Embryonic facial prominence (tissue), 1 donor: ENCODE measurements at regions not wholly inside any gene's neighbourhood (a gene's known extent, or its start where the extent isn't known, plus 50 kb on each side); places are given as distances from the start of the nearest gene placed in this dataset.
"Not testable (repeated sequence)": the region's sequence is repeated elsewhere in the genome, so short reads cannot be mapped to it uniquely, and the experiment has no call there.

Experiments used
- DNase-seq: peaks from one replicate; pipeline ENCODE4 v3.0.0-alpha.2; 2016; ENCODE audit errors: extremely low spot score

DNA sequence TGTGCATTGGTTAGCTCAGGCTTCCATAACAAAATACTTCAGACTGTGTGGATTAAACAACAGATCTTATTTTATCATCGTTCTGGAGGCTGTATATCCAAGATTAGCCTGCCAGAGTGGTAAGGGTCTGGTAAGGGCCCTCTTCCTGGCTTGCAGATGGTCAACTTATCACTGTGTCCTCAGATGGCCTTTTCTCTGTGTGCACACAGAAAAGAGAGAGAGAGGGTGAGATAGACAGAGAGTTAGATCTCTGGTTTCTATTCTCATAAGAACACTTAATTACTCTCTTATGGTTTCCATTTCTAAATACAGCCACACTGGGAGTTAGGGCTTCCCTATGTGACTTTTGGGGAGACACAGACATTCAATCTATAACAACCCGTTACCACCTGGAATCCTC, 1003.5 kb downstream of the TSN start:
- no peak for DNase-seq

DNA sequence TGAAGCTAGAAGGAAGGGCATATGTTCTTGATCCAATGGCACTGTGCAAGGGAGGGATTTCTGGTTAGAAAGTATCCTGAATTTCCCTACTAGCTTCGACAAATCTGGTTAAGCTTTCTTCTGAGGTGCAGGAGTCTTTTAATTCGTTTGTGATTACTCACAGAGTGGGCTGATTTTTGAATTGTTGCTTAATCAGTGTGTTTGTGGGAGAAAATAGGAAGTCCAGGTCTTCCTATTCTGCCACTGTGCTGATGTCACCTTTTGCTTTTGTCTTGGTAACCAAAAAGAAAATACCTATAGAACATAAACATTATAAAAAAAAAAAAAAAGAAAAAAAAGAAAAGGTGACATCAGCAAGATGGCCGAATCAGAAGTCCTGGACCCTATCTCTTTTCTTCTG, 1008.6 kb downstream of the TSN start:
- DNase-seq, result no peak

DNA sequence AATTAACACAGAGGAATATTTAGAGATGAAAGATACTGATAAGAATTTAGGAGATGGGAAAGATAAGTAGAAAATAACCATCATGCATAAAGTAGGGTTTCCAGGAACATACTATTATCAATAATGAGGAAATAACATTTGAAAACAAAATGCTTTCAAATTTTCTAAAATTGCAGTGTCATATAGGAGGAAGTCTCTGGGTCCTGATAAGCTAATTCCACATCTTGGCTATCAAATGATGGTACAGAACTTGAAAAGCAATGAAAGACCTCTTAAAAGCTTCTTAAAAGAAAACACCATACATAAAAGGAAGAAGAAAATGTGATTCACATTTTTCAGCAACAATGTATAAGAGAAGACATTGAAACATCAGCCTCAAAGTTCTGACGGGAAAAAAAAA, 1024.8 kb downstream of the TSN start:
- DNase-seq, result no peak

DNA sequence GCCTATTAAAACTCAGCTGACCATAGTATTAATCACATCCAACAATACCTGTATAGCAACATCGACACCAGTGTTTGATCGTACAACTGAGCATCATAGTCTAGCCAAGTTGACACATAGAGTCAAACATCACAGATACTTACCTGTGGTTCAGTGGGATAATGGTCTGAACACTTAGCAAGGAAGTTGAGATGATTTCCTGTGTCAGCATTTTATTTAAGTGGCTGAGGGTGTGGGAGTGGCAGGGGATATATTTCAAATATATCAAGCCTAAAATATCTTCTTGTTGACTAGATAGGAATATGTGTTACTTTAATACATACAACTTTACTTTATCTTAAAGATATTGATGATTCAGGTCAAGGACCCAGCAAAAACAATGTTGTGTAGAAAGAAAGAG, 1038.6 kb downstream of the TSN start:
- no peak for DNase-seq

DNA sequence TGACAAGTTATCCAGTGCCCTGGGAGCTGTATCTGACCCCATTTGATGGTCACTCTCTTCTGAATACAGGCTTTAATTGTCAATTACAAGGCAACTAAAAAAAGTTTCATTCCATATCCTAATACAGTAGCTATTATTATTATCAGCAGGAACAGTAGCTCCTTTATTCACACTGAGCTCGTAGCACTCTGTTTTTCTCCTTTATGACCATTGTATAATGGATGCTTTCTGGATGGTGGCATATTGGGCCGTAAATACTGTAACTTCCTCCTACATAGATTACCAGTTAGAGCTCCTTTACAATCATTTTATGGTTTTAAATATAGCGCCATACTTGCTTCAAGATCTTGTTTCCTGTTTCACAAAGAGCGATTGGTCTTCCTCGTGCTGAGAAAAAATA, 1040.3 kb downstream of the TSN start:
- no peak for DNase-seq

DNA sequence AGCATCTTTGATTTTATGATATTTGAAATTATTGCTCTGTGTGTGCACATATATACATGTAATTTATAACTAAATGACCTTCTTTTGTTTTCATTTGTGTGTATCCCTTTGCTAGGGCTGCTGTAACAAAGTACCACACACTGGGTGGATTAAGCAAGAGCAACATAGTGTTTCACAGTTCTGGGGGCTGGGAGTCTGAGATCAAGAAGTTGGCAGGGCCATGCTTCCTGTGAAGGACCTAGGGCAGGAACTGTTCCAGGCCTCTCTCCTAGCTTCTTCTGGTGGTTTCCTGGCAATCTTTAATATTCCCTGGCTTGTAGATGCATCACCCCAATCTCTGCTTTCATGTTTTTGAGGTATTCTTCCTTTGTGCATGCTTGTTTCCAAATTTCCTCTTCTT, 1043.9 kb downstream of the TSN start:
- DNase-seq, result no peak

DNA sequence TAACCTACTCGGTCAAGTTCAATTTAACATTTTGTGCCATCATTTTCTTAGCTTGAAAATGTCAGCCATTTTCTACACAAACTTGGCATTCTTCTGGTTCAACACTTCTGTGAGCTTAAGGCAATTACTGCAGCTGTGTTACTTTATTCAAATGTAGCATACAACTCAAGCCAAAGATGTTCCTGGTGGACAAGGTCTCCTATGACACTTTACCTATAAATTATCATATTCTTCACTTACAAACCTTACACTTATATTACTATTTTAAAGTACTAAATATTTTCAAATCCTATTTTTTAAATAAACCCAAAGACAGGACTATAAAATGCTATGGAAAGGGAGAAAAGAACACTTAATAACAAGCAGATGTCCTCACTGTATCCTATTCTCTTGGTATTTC, 1045.3 kb downstream of the TSN start:
- no peak for DNase-seq

DNA sequence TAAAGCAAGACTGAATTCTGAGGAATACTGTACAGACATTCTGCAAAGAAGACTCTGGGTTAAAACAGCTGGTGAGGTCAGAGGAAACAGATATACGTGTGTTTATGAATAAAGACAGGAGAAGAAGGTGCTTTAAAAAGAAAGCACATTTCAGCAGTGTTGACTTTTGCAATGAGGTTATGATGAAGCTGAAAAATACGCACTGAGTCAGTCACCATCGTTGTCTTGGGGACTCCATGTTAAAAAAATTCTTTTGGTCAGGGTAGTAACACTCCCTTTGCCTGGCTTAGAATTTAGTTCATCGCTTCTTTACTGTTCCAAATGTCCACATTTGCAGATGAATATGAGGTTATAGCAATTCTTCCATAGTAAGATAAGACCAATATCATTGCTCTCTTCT, 1049.0 kb downstream of the TSN start:
- DNase-seq, result no peak

DNA sequence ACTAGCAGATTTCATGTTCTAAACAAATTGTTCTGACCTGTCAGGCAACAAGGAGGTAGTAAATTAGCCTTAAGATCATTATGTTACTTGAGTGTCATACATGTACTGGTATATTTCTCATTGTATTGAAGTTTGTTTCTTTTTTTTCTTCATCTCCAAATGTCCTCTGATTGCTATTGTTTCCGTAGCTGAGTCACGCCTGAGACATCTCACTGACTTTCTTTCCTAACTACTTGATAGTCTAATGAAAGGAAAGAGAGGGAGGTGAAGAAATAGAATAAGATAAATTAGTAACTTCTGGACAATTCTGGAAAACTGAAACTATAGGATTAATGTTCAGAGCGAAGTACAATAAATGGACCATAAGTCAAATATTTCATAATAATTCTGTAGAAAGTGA, 1049.9 kb downstream of the TSN start:
- no peak for DNase-seq

DNA sequence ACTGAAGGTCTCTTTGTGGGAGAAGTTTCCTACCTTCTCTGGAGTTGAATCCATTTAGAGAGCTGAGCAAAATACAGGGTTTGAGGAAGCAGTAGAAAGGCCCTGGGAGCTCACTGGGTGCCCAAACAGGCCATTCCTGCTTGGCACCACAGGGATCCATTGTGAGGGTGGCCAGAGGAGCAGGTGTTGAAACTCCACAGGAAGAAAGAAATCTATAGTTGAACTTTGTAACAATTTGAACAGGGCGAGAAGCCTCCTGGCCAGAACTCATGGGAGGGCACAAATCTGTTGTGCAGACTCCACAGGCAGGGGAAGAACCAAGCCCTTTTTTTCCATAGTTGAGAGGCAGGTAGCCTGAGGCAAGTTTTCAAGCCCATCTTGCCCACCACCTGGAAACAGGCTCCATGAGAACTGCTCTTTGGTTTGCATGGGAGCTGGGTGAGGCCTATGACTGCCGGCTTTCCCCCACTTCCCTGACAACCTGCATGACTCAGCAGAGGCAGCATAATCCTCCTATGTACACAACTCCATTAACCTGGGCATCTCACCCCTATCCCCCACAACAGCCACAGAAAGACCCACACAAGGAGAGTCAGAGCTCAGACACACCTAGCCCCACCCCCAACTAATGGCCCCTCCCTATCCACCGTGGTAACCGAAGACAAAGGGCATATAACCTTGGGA, 1053.0 kb downstream of the TSN start:
- DNase-seq, result no peak

DNA sequence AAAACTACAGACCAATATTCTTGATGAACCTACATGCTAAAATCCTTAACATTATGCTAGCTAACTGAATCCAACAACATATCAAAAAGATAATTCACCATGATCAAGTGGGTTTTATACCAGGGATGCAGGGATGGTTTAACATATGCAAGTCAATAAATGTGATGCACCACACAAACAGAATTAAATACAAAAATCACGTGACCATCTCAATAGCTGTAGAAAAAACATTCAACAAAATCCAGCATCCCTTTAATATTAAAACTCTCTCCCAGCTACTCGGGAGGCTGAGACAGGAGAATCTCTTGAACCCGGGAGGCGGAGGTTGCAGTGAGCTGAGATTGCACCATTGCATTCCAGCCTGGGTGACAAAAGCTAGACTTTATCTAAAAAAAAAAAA, 1056.8 kb downstream of the TSN start:
- not testable (repeated sequence) for DNase-seq

DNA sequence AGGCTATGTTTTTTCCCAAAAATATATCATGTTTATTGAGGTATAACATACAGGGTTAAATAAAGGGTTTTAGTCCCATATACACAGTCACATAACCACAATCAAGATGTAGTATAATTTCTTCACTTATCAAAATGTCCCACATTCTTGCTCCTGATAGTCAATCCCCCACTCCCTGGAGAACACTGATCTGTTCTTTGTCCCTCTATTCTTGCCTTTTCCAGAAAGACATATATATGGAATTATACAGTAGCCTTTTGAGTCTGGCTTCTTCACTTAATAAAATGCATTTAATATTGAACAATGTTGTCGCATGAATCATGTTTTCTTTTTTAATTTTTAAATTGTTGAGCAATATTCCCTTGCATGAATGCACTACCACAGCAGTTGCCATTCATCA, 1059.7 kb downstream of the TSN start:
- no peak for DNase-seq

DNA sequence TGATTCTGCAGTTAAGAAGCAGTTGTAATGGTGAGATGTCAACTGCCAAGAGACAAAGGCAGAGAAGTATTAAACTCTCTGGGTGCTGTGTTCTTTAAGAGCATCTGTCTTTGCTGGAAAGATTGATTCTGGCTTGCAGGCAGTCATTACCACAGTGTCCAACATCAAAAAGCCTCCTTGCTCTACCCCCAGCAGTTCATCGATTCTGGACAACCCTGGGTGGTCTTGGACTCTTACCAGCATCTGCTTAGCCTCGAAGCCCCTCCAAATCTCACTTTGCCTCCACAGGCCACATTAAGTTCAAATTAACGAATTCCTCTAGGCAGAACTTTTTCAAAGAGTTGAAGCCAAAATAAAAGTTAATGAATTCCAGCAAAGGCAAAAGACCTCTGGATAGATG, 1061.4 kb downstream of the TSN start:
- no peak for DNase-seq

DNA sequence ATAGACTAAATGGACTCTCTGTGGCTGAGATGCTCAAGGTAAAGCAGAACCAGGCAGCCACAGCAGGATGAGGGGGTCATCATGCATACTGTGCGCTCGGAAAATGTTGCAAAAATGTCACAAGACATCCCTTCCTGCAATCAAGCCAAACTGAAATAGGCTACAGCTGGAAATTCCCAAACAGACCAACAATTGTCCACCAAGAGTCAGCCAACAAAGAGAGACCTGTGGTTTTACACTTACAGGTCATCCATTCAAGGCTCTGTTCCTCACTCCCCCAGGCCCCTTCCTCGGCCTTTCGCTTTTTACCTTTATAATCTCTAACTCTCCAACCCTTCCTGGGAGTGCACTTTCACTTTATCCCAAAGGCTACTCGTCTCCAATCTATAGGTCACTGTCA, 1066.9 kb downstream of the TSN start:
- no peak for DNase-seq

DNA sequence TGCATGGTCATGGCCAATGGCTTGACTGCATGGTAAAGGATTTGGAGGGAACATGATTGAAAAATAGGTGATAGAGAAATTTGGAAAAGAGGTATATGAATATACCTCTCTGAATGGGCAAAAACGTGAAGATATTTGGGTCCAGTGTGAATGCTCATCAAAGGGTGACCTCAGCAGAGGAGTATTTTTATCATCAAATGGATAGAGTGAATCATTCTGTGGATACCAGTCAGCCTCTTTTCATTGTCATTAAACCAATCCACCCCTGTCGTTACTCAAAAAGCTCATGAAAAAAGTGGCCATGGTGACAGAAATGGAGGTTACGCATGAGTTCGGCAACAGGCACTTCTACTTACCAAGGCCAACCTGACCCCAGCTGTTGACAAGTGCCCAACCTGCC, 1074.7 kb downstream of the TSN start:
- no peak for DNase-seq

DNA sequence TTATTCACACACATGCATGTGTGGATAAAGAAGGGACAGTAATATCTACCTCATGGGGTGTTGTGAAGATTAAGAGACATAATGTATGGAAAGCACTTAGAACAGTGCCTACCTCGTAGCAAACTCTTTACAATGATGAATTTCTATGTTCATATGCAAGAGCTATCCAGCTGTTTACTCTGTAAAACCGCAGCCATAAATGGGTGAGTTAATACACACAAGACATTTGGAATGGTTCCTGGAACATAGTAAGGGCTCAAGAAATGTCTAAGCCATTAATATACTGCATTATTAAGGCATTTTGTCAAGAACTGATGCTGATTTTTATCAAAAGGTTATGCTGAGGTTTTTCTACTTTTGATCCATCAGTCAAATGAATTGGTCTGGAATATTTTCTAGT, 1076.2 kb downstream of the TSN start:
- no peak for DNase-seq

DNA sequence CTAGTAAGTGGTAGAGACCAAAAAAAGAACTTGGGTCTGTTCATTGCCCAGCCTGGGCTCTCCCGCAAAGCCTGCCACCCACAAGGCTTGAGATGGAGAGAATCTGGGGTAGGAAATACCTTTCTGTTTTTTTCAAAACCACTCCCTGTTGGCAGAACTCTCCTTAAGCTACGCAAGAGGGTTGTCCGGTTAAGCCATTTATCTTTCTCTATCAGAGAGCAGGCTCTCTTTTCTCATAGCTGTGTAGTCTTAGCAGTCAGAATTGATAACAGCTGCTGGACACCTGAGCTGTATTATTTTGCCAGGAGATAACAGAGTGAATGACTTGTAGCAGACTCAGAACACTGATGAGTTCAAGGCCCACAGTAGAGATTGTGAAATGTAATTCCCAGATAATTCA, 1088.1 kb downstream of the TSN start:
- no peak for DNase-seq

DNA sequence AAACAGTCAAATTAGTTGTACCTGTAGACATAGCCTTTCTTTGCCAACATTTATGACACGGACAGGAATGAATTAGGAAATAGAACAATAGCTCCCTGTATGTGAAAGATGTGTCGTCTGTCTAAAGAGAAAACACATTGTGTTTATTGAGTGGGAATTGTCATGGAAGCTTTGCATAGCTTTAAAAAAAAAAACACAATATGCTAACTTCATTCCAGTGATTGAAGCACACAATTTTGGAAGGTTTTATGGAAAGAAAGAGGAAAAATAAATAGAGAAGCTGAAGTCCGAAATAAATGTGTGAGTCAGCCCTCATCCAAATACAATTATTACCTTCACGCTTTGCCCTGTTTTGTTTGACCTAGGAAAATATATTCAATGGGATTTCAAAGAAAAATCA, 1095.7 kb downstream of the TSN start:
- no peak for DNase-seq

DNA sequence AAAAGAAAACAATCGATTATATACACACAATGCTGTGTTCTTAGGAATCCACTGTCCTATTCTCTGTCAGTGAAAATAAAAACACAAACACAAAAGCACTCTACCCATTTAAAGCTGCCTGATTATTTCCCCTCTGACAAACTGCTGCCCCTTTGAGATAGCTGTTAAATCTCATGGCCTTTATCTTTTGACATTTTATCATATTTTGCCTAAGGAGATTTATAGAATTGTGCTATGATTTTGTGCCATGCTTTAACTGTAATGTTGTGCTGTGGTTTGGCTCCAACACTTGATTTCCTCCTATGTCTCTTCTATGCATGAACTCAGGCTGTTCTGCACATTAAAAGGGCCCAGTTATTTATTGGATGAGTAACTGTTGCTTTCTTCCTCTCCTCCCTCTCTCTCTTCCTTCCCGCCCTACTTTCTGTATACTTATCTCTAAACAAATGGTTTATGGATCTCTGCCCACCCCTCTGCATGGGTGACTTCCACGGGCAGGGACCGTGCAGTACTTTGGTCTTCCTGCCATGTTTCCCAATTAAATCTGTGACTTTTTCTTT, 1096.6 kb downstream of the TSN start:
- no peak for DNase-seq

DNA sequence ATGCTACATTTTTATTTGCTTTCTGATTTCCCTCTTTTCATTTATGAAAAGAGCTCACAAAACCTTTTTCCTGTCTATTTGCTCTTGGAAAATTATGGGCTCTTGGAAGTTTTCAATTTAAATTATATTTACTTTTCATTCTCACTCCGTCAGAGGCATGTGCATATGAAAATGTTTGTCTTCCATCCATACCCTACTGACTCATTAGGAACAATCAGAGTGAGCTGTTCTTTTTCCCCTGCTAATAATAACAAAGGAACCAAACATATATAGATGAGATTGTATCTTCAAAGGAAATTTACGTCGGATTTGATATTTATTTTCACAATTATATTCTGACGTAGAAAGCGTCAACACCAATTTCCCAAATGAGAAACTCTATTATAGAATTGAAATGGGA, 1101.2 kb downstream of the TSN start:
- no peak for DNase-seq

DNA sequence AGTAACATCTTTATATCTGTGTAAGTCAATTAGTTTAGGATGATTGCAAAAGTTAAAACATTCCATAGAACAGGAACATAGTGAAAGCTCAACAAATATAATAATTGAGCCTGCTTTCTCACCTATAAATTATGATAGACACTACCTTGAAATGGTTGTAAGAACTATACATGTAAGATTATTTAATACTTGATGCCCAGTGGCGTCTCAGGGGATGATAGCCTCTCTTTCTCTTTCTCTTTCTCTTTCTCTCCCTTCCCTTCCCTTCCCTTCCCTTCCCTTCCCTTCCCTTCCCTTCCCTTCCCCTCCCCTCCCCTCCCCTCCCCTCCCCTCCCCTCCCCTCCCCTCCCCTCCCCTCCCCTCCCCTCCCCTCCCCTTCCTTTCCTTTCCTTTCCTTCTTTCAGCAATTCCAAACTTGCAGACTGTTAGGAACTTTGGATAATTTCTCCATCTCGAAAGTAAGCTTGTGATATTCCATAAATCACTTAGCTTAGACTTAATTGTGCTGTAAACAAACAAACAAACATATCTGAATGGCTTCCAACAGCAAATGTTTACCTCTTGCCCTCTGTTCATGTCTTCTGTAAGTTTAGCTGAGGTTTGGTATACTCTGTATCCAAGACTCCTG, 1102.7 kb downstream of the TSN start:
- no peak for DNase-seq

DNA sequence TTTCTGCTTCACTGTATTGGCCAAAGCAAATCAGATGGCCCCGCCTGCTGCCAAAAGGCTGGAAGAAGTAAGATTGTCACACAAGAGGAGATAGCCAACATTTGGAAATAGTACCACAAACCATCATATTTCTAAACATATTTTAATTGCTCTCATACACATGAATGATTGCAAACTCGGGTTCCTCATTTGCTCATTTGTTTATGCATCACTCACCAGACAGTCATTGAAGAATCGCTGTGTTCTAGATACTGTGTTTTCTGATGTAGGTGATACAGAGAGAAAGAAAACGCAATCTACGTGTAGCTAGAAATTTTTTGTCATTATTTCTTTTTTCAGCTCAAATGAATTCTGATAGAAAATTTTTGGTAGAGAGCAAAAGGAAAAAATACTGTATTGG, 1103.4 kb downstream of the TSN start:
- DNase-seq, result no peak

DNA sequence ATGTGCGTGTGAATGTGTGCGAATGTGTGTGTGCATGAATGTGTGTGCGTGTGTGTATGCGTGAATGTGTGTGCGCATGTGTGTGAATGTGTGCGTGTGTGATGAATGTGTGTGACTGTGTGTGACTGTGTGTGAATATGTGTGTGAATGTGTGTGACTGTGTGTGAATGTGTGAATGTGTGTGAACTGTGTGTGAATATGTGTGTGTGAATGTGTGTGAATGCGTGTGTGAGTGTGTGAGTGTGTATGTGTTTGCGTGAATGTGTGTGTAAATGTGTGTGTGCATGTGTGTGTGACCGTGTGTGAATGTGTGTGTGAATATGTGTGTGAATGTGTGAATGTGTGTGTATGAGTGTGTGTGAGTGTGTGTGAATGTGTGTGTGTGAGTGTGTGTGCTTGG, 1103.8 kb downstream of the TSN start:
- no peak for DNase-seq

DNA sequence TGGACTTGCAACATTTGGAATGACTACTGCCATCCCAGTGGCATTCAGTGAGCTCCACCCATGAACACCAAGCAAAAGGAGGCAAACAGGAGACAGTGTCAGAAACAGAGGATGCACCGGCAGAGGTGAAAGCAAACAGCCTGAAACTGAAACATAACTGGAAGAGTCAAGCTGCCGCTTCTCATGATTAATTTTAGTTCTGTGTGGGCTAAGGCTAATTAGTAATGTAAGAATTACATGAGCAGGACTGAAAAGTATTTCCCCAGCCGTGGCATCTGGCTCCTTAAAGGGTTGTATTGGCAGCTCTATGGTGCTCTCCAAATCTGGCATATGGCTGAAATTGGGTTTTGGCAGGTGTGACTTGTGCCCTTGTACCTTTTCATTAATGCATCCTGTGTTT, 1108.1 kb downstream of the TSN start:
- DNase-seq, result no peak
